Right lobe of liver (tissue), 6 donors: ENCODE measurements at regions not wholly inside any gene's neighbourhood (a gene's known extent, or its start where the extent isn't known, plus 50 kb on each side); places are given as distances from the start of the nearest gene placed in this dataset.
"Not testable (repeated sequence)": the region's sequence is repeated elsewhere in the genome, so short reads cannot be mapped to it uniquely, and the experiment has no call there.

ENCODE experiments used
- ATAC-seq, 4 donors: fragments of 200-7000 bp; cut with Tn5 transposase; one replicate each; pipeline ENCODE4 v1.9.1; 2020; ENCODE audit warnings: mild to moderate bottlenecking in 4 of 4, moderate library complexity in 4 of 4
- DNase-seq, 3 donors: peaks; one replicate each; pipeline ENCODE4 v3.0.0-alpha.2; 2020
- H3K27ac ChIP-seq, 3 donors: fragments of 200-600 bp; one replicate each; pipeline ENCODE4 v1.8.0; 2022
- H3K27me3 ChIP-seq, 2 donors: fragments of 200-600 bp; one replicate each; pipeline ENCODE4 v1.8.0; 2022
- H3K36me3 ChIP-seq, 4 donors: fragments of 200-600 bp; sonication (generic) in 1 of 4; one replicate each; pipeline versions ENCODE4 v1.5.1 to v1.8.0; 2017 to 2022; ENCODE audit warnings: control low read depth in 1 of 4
- H3K4me1 ChIP-seq, 4 donors: fragments of 200-600 bp; sonication (generic) in 1 of 4; one replicate each; pipeline versions ENCODE4 v1.5.1 to v1.8.0; 2017 to 2022; ENCODE audit warnings: control low read depth in 1 of 4
- H3K4me3 ChIP-seq, 3 donors: fragments of 200-600 bp; one replicate each; pipeline ENCODE4 v1.8.0; 2022
- H3K9me3 ChIP-seq, 4 donors: fragments of 200-600 bp; sonication (generic) in 1 of 4; one replicate each; pipeline versions ENCODE4 v1.5.1 to v1.8.0; 2017 to 2022; ENCODE audit warnings: control low read depth in 1 of 4
- CTCF ChIP-seq, 4 donors: fragments of 200-600 bp in 3 of 4; fragments of 450-650 bp in 1 of 4; IDR thresholded peaks; one replicate each; pipeline versions ENCODE4 v1.5.1 to v1.8.0; 2016 to 2022; ENCODE audit warnings: antibody characterized with exemption in 4 of 4, mild to moderate bottlenecking in 2 of 4
- POLR2A ChIP-seq: fragments of 450-650 bp; IDR thresholded peaks from one replicate; pipeline ENCODE4 v1.6.1; 2017; ENCODE audit warnings: antibody characterized with exemption, mild to moderate bottlenecking
- WGBS: methylation state at CpG from one replicate; pipeline ENCODE4 v1.1.6; 2018; ENCODE audit warnings: low coverage, low lambda C conversion rate; ENCODE audit not compliant: insufficient coverage; ENCODE audit errors: missing lambda C conversion rate; 5-methylcytosine and 5-hydroxymethylcytosine counted together
- intact Hi-C, 2 donors: fragments of 100-400 bp; cut with DNase I; formaldehyde crosslinking; loops; one replicate each; pipeline versions ENCODE4 v1.11.2 to v1.14.1; 2022
- donor health status: DM: no; HTN: yes; CAD: no.
- donor health status: DM: no; HTN: no; CAD: no.
- donor health status: DM: no; HTN: no; CAD: no.
- donor health status: DM: no; HTN: yes; CAD: no.
- donor health status: DM: no; HTN: yes; CAD: no.

DNA sequence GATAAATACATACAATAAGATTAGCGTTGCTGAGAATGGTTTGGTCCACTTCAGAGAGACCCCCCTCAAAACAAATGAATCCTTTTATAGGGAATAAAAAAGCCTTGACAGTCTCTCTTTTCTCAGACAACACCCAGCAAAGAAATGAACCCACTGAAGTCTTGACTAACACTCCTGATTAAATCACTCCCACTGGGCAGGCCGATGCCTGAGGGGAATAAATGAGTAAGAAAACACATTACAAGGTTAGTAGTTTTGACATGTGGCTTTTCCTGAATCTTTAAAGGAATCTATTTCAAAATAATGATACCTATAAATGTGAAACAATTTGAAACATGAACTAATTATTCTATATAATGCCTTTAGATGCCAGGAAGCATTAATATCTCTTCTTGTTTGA is 146.9 kb upstream of the POGK start:
- DNase-seq (no peak), ATAC-seq (no peak)
- Histone ChIP-seq H3K27me3 (no peaks in the 10 kb centered on the region), H3K4me1 (no peaks in the 10 kb centered on the region), H3K4me3 (no peak overlapping the region), H3K9me3 (no peaks in the 10 kb centered on the region), H3K36me3 (no peaks in the 10 kb centered on the region), H3K27ac (no peak overlapping the region)
- 71% methylated on average over 2 of the region's 2 CpGs for WGBS
- no peak for TF ChIP-seq CTCF (IDR thresholded peaks at IDR 0.05)
- TF ChIP-seq POLR2A: no peak
- intact Hi-C loops: no loop called here

- WGBS: 50% methylated on average over 2 of the region's 4 CpGs
- ATAC-seq (no peak), DNase-seq (no peak)
- no peak for TF ChIP-seq POLR2A
- no peak for TF ChIP-seq CTCF (IDR thresholded peaks at IDR 0.05)
- H3K9me3 ChIP-seq: no peaks in the 10 kb centered on the region
- intact Hi-C loops: no loop called here
- no peaks in the 10 kb centered on the region for H3K36me3 ChIP-seq
- H3K27me3 ChIP-seq: no peaks in the 10 kb centered on the region
- no peak overlapping the region for H3K4me3 ChIP-seq
- H3K27ac ChIP-seq: no peak overlapping the region
- no peaks in the 10 kb centered on the region for H3K4me1 ChIP-seq
Observed at GRCh38 chr1:166693158-166693557, 146.1 kb upstream of the POGK start.

GRCh38 chr1:166693673-166694297 is 145.5 kb upstream of the POGK start:
- no peak overlapping the region for H3K4me3 ChIP-seq
- DNase-seq (no peak), ATAC-seq (no peak)
- WGBS: 45% methylated on average over 4 of the region's 4 CpGs
- H3K27ac ChIP-seq: no peak overlapping the region
- H3K36me3 ChIP-seq: no peaks in the 10 kb centered on the region
- H3K9me3 ChIP-seq: no peaks in the 10 kb centered on the region
- TF ChIP-seq CTCF (IDR thresholded peaks at IDR 0.05): no peak
- no peak for TF ChIP-seq POLR2A
- H3K4me1 ChIP-seq: no peaks in the 10 kb centered on the region
- H3K27me3 ChIP-seq: no peaks in the 10 kb centered on the region
- intact Hi-C loops: no loop called here

- 60% methylated on average over 1 of the region's 1 CpG for WGBS
- Histone ChIP-seq H3K36me3 (no peaks in the 10 kb centered on the region), H3K27ac (no peak overlapping the region), H3K27me3 (no peaks in the 10 kb centered on the region), H3K4me3 (no peak overlapping the region), H3K4me1 (no peaks in the 10 kb centered on the region), H3K9me3 (no peaks in the 10 kb centered on the region)
- ATAC-seq: no peak
- TF ChIP-seq POLR2A (no peak), CTCF (IDR thresholded peaks at IDR 0.05) (no peak)
- intact Hi-C loops: no loop called here
- no peak for DNase-seq
Observed at GRCh38 chr1:166695115-166695514, 144.2 kb upstream of the POGK start.

DNA sequence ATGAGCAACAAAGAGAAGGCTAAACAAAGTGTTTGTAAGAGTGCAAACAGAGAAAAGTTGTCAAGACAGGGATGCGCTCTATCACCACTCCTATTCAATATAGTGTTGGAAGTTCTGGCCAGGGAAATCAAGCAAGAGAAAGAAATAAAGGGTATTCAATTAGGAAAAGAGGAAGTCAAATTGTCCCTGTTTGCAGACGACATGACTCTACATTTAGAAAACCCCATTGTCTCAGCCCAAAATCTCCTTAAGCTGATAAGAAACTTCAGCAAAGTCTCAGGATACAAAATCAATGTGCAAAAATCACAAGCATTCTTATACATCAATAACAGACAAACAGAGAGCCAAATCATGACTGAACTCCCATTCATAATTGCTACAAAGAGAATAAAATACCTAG is 143.4 kb upstream of the POGK start:
- H3K4me1 ChIP-seq, H3K9me3 ChIP-seq, H3K27me3 ChIP-seq, intact Hi-C loops, H3K27ac ChIP-seq, H3K4me3 ChIP-seq, H3K36me3 ChIP-seq, DNase-seq, ATAC-seq: not testable (repeated sequence)
- 58% methylated on average over 2 of the region's 2 CpGs for WGBS
